ENCODE measurements at regions not wholly inside any gene's neighbourhood (a gene's known extent, or its start where the extent isn't known, plus 50 kb on each side); places are given as distances from the start of the nearest gene placed in this dataset.

DNA sequence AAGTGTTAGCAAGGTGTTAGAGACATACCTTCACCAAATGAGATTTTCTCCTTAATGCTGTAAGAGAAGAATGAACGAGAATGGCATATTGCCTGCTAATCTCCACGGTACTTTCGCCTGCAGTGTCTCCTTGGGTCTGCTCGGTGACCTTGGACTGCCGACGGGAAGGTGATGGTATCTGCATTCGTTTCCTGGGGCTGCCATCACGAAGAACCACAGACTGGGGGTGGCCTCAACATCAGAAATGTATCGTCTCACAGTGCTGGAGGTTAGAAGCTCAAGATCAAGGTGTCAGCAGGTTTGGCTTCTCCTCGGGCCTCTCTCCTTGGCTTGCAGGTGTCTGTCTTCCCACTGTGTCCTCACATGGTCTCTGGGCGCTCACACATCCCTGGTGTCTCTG, 86.3 kb upstream of the TNRC6C start:
- DNase-seq (ENCODE audit: extremely low read depth in 1 of 4, low spot score in 3 of 4): no peak
- Histone ChIP-seq H3K4me1 (replicated peaks in 1 of 2; ENCODE audit: control insufficient read depth in 2 of 2, insufficient read depth in 2 of 2, low read length in 2 of 2) (peaks cover 6 to 33% of the 10 kb centered on the region in 2 experiments; a peak in 4 of 5 replicates), H3K79me2 (ENCODE audit: control insufficient read depth, insufficient read depth, low read length) (no peaks in the 10 kb centered on the region), H3K27me3 (ENCODE audit: control insufficient read depth in 2 of 2, insufficient read depth in 2 of 2, low read length in 2 of 2) (peaks cover 20 to 55% of the 10 kb centered on the region in 2 experiments), H3K9ac (ENCODE audit: insufficient read depth in 1 of 2, low read depth in 2 of 2, low read length in 2 of 2) (no peak overlapping the region), H3K9me1 (ENCODE audit: control insufficient read depth, insufficient read depth, low read length) (peaks cover 4% of the 10 kb centered on the region), H3K9me3 (replicated peaks; ENCODE audit: control insufficient read depth, insufficient read depth, low read depth, low read length) (no peaks in the 10 kb centered on the region), H3K4me3 (no peak overlapping the region), H3K36me3 (ENCODE audit: control insufficient read depth, insufficient read depth, low read length) (no peaks in the 10 kb centered on the region), H2AFZ (ENCODE audit: low read depth, low read length) (no peak overlapping the region), H4K20me1 (replicated peaks; ENCODE audit: control insufficient read depth, insufficient read depth, low read length) (no peaks in the 10 kb centered on the region), H3K27ac (ENCODE audit: extremely low read depth, low read depth, low read length) (no peak overlapping the region), H3K4me2 (ENCODE audit: insufficient read depth, low read length) (no peak overlapping the region; the same call in 1 of the 2 replicates)
- POLR2A ChIA-PET: no interaction called here
- intact Hi-C loops (cut with micrococcal nuclease) (no loop called here), in situ Hi-C loops (cut with MboI) (no loop called here)
- no peak for ATAC-seq
- BruUV-seq (replicated peaks): no TSS peak
- TF ChIP-seq IFI16 (CRISPR knock-in tag; IDR thresholded peaks at IDR 0.05): no peak
- TF ChIP-seq ZNF707 (CRISPR knock-in tag; conservative IDR thresholded peaks at IDR 0.05): no peak
- TF ChIP-seq ZNF3 (CRISPR knock-in tag; IDR thresholded peaks at IDR 0.05): no peak
- no peak for TF ChIP-seq ZEB2 (IDR thresholded peaks at IDR 0.05)
- TF ChIP-seq ESRRA (IDR thresholded peaks at IDR 0.05; ENCODE audit: borderline replicate concordance, low read depth): peak; percentile 95
- TF ChIP-seq CTBP1 (IDR thresholded peaks at IDR 0.05; ENCODE audit: borderline replicate concordance): 0 out of 2 replicates have a peak, but pooled peaks have one; percentile 14
- CTCF ChIA-PET (ENCODE audit: low intra/inter-chr PET ratio): no interaction called here
- WGBS (ENCODE audit: insufficient coverage, low coverage, missing lambda C conversion rate): 6% methylated on average over 11 of the region's 11 CpGs
- no peak for FAIRE-seq

DNA sequence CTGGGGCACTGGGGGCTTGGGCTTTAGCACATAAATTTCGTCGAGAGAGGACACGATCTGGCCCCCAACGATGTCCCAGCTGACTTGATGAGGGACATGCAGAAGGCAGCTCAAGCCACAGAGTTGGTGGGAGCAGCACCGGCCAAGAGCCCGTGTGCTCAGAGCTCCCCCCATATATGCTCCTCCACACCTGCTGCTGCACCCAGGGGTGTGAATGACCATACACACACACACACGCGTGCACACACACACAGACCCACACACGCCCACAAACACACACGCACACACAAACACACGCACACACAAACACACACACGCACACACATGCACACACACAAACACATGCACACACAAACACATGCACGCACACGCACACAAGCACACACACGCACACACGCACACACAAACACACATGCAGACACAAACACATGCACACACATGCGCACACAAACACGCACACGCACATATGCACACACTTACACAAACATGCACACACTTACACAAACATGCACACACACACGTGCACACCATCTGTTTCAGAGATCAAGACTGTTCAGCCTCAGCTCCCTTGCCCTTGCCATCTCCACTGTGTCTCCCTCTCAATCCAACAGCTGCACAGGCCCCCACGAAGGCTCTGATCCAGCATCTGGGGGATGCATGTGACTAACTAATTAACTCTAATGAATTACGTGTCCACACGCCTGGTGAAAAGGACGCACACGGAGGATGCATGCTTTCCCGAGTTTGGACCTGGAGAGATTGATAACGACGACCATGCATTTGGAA, 85.6 kb upstream of the TNRC6C start:
- BruUV-seq (replicated peaks): no TSS peak
- CTCF ChIA-PET (ENCODE audit: low intra/inter-chr PET ratio): no interaction called here
- no peak for TF ChIP-seq CBFA2T3 (IDR thresholded peaks at IDR 0.05)
- TF ChIP-seq, protein P1, sequence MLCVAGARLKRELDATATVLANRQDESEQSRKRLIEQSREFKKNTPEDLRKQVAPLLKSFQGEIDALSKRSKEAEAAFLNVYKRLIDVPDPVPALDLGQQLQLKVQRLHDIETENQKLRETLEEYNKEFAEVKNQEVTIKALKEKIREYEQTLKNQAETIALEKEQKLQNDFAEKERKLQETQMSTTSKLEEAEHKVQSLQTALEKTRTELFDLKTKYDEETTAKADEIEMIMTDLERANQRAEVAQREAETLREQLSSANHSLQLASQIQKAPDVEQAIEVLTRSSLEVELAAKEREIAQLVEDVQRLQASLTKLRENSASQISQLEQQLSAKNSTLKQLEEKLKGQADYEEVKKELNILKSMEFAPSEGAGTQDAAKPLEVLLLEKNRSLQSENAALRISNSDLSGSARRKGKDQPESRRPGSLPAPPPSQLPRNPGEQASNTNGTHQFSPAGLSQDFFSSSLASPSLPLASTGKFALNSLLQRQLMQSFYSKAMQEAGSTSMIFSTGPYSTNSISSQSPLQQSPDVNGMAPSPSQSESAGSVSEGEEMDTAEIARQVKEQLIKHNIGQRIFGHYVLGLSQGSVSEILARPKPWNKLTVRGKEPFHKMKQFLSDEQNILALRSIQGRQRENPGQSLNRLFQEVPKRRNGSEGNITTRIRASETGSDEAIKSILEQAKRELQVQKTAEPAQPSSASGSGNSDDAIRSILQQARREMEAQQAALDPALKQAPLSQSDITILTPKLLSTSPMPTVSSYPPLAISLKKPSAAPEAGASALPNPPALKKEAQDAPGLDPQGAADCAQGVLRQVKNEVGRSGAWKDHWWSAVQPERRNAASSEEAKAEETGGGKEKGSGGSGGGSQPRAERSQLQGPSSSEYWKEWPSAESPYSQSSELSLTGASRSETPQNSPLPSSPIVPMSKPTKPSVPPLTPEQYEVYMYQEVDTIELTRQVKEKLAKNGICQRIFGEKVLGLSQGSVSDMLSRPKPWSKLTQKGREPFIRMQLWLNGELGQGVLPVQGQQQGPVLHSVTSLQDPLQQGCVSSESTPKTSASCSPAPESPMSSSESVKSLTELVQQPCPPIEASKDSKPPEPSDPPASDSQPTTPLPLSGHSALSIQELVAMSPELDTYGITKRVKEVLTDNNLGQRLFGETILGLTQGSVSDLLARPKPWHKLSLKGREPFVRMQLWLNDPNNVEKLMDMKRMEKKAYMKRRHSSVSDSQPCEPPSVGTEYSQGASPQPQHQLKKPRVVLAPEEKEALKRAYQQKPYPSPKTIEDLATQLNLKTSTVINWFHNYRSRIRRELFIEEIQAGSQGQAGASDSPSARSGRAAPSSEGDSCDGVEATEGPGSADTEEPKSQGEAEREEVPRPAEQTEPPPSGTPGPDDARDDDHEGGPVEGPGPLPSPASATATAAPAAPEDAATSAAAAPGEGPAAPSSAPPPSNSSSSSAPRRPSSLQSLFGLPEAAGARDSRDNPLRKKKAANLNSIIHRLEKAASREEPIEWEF (CRISPR knock-in tag; IDR thresholded peaks at IDR 0.05): no peak

More for the DNA sequence above, 85.6 kb upstream of the TNRC6C start:
- in situ Hi-C loops (cut with MboI): no loop called here
- 14% methylated on average over 21 of the region's 28 CpGs for WGBS (ENCODE audit: insufficient coverage, low coverage, missing lambda C conversion rate)
- H3K9ac ChIP-seq (ENCODE audit: insufficient read depth in 1 of 2, low read depth in 2 of 2, low read length in 2 of 2): no peak overlapping the region
- H3K9me1 ChIP-seq (ENCODE audit: control insufficient read depth, insufficient read depth, low read length): peaks cover 4% of the 10 kb centered on the region
- H3K9me3 ChIP-seq (replicated peaks; ENCODE audit: control insufficient read depth, insufficient read depth, low read depth, low read length): no peaks in the 10 kb centered on the region
- peaks cover 6 to 33% of the 10 kb centered on the region in 2 experiments; a peak in 4 of 5 replicates for H3K4me1 ChIP-seq (replicated peaks in 1 of 2; ENCODE audit: control insufficient read depth in 2 of 2, insufficient read depth in 2 of 2, low read length in 2 of 2)
- no peak for ATAC-seq
- intact Hi-C loops (cut with micrococcal nuclease): no loop called here
- H3K27me3 ChIP-seq (ENCODE audit: control insufficient read depth in 2 of 2, insufficient read depth in 2 of 2, low read length in 2 of 2): peaks cover 18 to 48% of the 10 kb centered on the region in 2 experiments
- POLR2A ChIA-PET: no interaction called here
- no peak for FAIRE-seq
- no peak overlapping the region for H3K4me3 ChIP-seq
- H2AFZ ChIP-seq (ENCODE audit: low read depth, low read length): no peak overlapping the region
- no peaks in the 10 kb centered on the region for H3K36me3 ChIP-seq (ENCODE audit: control insufficient read depth, insufficient read depth, low read length)
- H3K27ac ChIP-seq (ENCODE audit: extremely low read depth, low read depth, low read length): no peak overlapping the region
- no peak for DNase-seq (ENCODE audit: extremely low read depth in 1 of 4, low spot score in 3 of 4)
- H3K4me2 ChIP-seq (ENCODE audit: insufficient read depth, low read length): no peak overlapping the region
- no peaks in the 10 kb centered on the region for H4K20me1 ChIP-seq (replicated peaks; ENCODE audit: control insufficient read depth, insufficient read depth, low read length)
- H3K79me2 ChIP-seq (ENCODE audit: control insufficient read depth, insufficient read depth, low read length): no peaks in the 10 kb centered on the region
